Islet precursor cell (in vitro differentiated cells): ENCODE measurements at regions not wholly inside any gene's neighbourhood (a gene's known extent, or its start where the extent isn't known, plus 50 kb on each side); places are given as distances from the start of the nearest gene placed in this dataset.

Experiments used
- DNase-seq: peaks from one replicate; pipeline ENCODE4 v3.0.0-alpha.2; 2018

GRCh38 chr15:77557564-77557963 lies 75.1 kb downstream of the LINGO1 start:
- no peak for DNase-seq

GRCh38 chr15:77557144-77557543 lies 75.6 kb downstream of the LINGO1 start:
- DNase-seq = peak; percentile 77

GRCh38 chr15:77556622-77557021 lies 76.1 kb downstream of the LINGO1 start:
- DNase-seq = no peak

- no peak for DNase-seq
Observed at GRCh38 chr15:77555232-77555631, 77.5 kb downstream of the LINGO1 start.

- DNase-seq = no peak
Observed at GRCh38 chr15:77554306-77555080, 78.2 kb downstream of the LINGO1 start.

- no peak for DNase-seq
Observed at GRCh38 chr15:77553695-77554094, 79.0 kb downstream of the LINGO1 start.

GRCh38 chr15:77553257-77553656 lies 79.5 kb downstream of the LINGO1 start:
- DNase-seq = no peak

GRCh38 chr15:77552066-77552465 lies 80.6 kb downstream of the LINGO1 start:
- no peak for DNase-seq

GRCh38 chr15:77550301-77551251 lies 82.1 kb downstream of the LINGO1 start:
- peak; percentile 96 for DNase-seq

- no peak for DNase-seq
Observed at GRCh38 chr15:77549576-77550288, 83.0 kb downstream of the LINGO1 start.

- no peak for DNase-seq
Observed at GRCh38 chr15:77548589-77549557, 83.8 kb downstream of the LINGO1 start.

- no peak for DNase-seq
Observed at GRCh38 chr15:77547801-77548588, 84.7 kb downstream of the LINGO1 start.

GRCh38 chr15:77546870-77547269 lies 85.8 kb downstream of the LINGO1 start:
- DNase-seq = no peak

GRCh38 chr15:77546050-77546501 lies 86.6 kb downstream of the LINGO1 start:
- DNase-seq = peak; percentile 96

- no peak for DNase-seq
Observed at GRCh38 chr15:77545058-77545457, 87.7 kb downstream of the LINGO1 start.

GRCh38 chr15:77544162-77544561 lies 88.5 kb downstream of the LINGO1 start:
- no peak for DNase-seq

- DNase-seq = peak; percentile 91
Observed at GRCh38 chr15:77543159-77543882, 89.4 kb downstream of the LINGO1 start.

GRCh38 chr15:77542491-77543001 lies 90.2 kb downstream of the LINGO1 start:
- DNase-seq = peak; percentile 89

- DNase-seq = peak; percentile 81
Observed at GRCh38 chr15:77541421-77542181, 91.1 kb downstream of the LINGO1 start.
